Endothelial cell of umbilical vein (primary cell): ENCODE measurements at regions not wholly inside any gene's neighbourhood (a gene's known extent, or its start where the extent isn't known, plus 50 kb on each side); places are given as distances from the start of the nearest gene placed in this dataset.

ENCODE experiments used
- CTCF ChIP-seq, 2 donors: IDR thresholded peaks; 1 replicate in 1 of 2; 2 replicates in 1 of 2; pipeline ENCODE4 v1.5.1; 2011; ENCODE audit warnings: low read length in 2 of 2, mild to moderate bottlenecking in 2 of 2, moderate library complexity in 2 of 2, control low read depth in 1 of 2, inconsistent platforms in 1 of 2, low read depth in 1 of 2; ENCODE audit not compliant: insufficient read depth in 1 of 2; ENCODE audit errors: extremely low read depth in 1 of 2
- EZH2 ChIP-seq: IDR thresholded peaks from 2 replicates; pipeline ENCODE4 v1.6.1; 2012; ENCODE audit warnings: borderline replicate concordance, low read depth, mild to moderate bottlenecking, moderate library complexity, low read length, inconsistent platforms; ENCODE audit not compliant: severe bottlenecking
- MAX ChIP-seq: IDR thresholded peaks from 2 replicates; pipeline ENCODE4 v1.6.1; 2011; ENCODE audit not compliant: insufficient read depth, insufficient read length
- MYC ChIP-seq: IDR thresholded peaks from one replicate; pipeline ENCODE4 v1.6.1; 2011; ENCODE audit warnings: mild to moderate bottlenecking, low read depth, low read length
- POLR2A ChIP-seq: IDR thresholded peaks from 2 replicates; pipeline ENCODE4 v1.6.1; 2012; ENCODE audit warnings: low read depth, mild to moderate bottlenecking, control low read depth, low read length
- POLR2AphosphoS5 ChIP-seq: IDR thresholded peaks from 2 replicates; pipeline ENCODE4 v1.6.1; 2012; ENCODE audit warnings: low read depth, mild to moderate bottlenecking, control low read depth, low read length, moderate library complexity; ENCODE audit not compliant: insufficient read depth

GRCh38 chr5:130678637-130679036, 486.4 kb downstream of the HINT1 start:
- no peak for TF ChIP-seq POLR2AphosphoS5
- no peak for TF ChIP-seq MAX
- TF ChIP-seq CTCF (IDR thresholded peaks at IDR 0.05; ENCODE audit: extremely low read depth in 1 of 2, insufficient read depth in 1 of 2, low read depth in 1 of 2, low read length in 2 of 2): no peak
- no peak for TF ChIP-seq POLR2A
- TF ChIP-seq MYC: no peak
- TF ChIP-seq EZH2: no peak
